ENCODE measurements at regions not wholly inside any gene's neighbourhood (a gene's known extent, or its start where the extent isn't known, plus 50 kb on each side); places are given as distances from the start of the nearest gene placed in this dataset.
"Not testable (repeated sequence)": the region's sequence is repeated elsewhere in the genome, so short reads cannot be mapped to it uniquely, and the experiment has no call there.

DNA sequence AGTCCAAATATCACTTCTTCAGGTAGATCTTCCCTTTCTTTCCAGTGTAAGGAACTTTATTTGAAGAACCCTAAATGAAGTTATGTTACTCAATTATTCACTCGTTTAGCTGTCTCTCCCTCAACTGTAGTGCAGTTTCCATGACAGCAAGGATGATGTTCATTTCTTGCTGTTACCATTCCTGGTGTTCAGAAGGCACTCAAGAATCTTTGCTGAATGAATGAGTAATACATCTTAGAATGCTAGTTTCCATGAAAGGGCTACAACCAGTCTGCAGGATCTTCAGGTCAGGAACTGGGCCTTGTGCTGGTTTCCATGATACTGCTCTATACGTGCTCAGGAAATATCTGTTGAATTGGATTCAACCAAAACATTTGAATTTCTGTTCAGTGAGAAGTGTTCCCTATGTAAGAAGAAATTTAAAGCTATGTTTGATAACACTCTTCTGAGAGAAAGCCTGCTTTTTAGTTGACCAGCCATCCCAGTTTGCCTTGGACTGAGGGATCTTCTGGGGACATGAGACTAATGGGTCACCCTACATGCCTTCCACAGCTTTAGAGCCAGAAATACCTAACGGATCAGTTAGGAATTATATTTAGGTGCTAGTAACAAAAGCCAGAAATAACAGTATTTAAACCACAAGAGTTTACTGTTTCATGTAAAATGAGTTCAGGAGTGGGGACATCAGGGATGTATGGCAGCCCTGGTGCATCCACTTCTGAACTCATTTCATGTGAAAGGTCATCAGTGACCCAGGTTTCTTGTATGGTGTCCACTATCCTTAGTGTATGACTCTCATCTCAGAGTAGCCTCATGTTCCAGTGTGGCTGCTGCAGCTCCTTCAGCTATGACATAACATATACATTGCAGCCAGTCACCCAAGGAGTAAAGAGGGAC, 500.1 kb upstream of the SGCD start:
- in situ Hi-C loops (cut with HindIII; ENCODE audit: low sequenced_read_pairs) = no loop called here

DNA sequence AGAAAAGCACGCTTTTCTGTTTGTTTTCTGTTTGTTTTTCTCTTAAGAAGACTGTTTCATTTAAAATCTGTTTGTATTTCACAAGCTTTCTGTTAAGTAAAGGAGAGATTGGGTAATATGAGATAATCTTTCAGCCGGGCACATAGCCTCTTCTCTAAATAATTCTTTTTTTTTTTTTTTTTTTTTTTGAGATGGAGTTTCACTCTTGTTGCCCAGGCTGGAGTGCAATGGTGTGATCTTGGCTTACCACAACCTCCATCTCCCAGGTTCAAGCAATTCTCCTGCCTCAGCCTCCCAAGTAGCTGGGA, 499.5 kb upstream of the SGCD start:
- in situ Hi-C loops (cut with HindIII; ENCODE audit: low sequenced_read_pairs) = not testable (repeated sequence)

- in situ Hi-C loops (cut with HindIII; ENCODE audit: low sequenced_read_pairs) = no loop called here
Observed at GRCh38 chr5:155827949-155828348, 499.0 kb upstream of the SGCD start.

- in situ Hi-C loops (cut with HindIII; ENCODE audit: low sequenced_read_pairs) = no loop called here
Observed at GRCh38 chr5:155831491-155831890, 495.5 kb upstream of the SGCD start.

DNA sequence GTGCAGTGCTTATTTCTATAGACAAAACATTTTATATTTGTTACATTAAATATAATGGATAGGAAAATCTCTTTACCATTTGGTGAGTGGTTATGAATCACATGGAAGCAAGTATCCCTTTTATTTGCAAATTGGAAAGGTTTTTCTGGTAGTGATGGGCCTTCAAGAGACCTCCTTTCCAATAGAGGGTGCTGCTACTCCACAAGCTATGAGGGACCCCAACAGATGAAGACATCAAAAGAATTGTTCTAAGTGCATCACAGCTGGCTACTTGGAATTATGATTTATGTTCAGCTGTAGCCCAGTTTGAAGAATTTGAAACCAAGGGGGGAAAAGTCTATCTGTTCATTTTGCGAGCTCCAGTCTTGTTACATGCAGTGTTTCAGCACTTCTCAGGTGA, 493.7 kb upstream of the SGCD start:
- in situ Hi-C loops (cut with HindIII; ENCODE audit: low sequenced_read_pairs) = no loop called here

- in situ Hi-C loops (cut with HindIII; ENCODE audit: low sequenced_read_pairs) = no loop called here
Observed at GRCh38 chr5:155834271-155834975, 492.5 kb upstream of the SGCD start.

GRCh38 chr5:155836089-155836803, 490.7 kb upstream of the SGCD start:
- in situ Hi-C loops (cut with HindIII; ENCODE audit: low sequenced_read_pairs) = no loop called here

DNA sequence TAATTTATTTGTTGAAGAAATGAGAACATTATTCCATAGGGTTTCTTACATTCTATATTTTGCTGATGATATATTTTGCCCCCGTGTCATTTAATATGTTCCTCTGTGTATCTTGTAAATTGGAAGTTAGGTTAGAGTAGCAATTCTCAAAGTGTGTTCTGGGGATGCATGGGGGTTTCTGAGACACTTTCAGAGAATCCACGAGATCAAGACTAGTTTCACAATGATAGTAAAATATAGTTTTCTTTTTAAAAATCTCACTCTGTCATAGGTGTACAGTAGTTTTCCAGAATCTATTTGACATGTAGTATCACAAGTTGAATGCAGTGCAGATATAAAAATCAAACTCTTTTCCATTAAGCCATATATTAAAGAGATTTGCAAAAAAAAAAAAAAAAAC, 488.6 kb upstream of the SGCD start:
- in situ Hi-C loops (cut with HindIII; ENCODE audit: low sequenced_read_pairs) = no loop called here

- in situ Hi-C loops (cut with HindIII; ENCODE audit: low sequenced_read_pairs) = no loop called here
Observed at GRCh38 chr5:155839251-155840037, 487.5 kb upstream of the SGCD start.

DNA sequence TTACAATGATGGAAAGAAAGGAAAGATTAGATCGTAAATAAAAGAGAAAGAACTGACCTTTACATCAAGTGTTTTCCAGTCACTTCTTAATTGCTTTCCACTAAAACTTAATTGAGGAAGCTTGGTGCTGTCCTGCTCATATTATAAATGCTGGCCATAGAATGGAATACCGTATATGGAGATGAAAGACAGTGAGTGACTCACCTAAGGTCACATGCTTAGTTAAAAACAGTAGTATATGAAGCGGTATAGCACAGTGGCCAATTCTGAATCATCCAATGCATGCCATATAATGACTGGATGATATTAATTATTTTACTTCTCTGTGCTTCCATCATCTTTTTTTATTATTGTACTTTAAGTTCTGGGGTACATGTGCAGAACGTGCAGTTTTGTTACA, 482.4 kb upstream of the SGCD start:
- in situ Hi-C loops (cut with HindIII; ENCODE audit: low sequenced_read_pairs) = no loop called here

- in situ Hi-C loops (cut with HindIII; ENCODE audit: low sequenced_read_pairs) = no loop called here
Observed at GRCh38 chr5:155850370-155850769, 476.6 kb upstream of the SGCD start.

DNA sequence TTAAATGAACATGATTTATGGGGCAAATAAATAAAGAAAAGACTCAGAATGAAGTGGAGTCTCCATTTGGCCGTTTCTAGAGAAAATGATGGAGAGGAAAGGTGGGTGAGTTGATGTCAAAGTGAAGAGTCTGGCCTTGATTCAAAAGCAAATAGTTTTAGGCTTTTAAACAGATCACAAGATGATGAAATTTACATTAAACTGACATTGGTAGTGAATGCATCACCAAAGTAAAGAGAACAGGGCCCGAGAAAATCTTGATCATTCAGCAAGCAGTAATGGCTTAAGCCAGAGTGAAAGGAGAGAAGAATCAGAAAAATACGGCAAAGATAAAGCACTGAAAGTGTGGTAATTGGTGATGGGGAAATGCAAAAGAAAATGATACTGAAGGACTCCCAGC, 460.0 kb upstream of the SGCD start:
- in situ Hi-C loops (cut with HindIII; ENCODE audit: low sequenced_read_pairs) = no loop called here

DNA sequence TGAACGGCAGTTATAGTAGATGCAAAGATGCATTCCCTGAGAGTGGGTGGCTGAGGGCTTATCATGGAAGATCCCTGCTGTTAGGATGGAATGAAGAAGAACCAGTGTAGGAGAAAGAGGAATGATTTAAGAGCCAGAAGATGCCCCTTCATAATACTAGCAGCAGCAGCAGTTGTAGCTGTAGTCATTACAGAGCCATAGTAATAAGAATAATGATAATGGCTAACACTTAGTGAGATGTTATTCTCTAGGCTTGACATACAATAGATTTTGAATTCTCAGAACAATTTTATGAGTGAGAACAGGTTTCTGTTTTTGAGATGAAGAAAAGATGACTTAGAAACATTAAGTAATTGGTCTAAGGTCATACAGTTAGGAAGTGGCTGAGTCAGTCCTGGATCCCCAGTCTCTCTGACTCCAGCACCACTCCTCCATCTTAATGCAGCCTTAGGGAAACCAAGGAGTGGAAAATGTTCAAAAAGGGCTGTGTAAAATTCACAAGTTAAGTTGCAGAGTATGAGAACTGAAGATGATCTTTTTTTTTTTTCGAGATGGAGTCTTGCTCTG, 459.4 kb upstream of the SGCD start:
- in situ Hi-C loops (cut with HindIII; ENCODE audit: low sequenced_read_pairs) = no loop called here

GRCh38 chr5:155870636-155871035, 456.3 kb upstream of the SGCD start:
- in situ Hi-C loops (cut with HindIII; ENCODE audit: low sequenced_read_pairs) = no loop called here

- in situ Hi-C loops (cut with HindIII; ENCODE audit: low sequenced_read_pairs) = no loop called here
Observed at GRCh38 chr5:155871623-155872022, 455.3 kb upstream of the SGCD start.

DNA sequence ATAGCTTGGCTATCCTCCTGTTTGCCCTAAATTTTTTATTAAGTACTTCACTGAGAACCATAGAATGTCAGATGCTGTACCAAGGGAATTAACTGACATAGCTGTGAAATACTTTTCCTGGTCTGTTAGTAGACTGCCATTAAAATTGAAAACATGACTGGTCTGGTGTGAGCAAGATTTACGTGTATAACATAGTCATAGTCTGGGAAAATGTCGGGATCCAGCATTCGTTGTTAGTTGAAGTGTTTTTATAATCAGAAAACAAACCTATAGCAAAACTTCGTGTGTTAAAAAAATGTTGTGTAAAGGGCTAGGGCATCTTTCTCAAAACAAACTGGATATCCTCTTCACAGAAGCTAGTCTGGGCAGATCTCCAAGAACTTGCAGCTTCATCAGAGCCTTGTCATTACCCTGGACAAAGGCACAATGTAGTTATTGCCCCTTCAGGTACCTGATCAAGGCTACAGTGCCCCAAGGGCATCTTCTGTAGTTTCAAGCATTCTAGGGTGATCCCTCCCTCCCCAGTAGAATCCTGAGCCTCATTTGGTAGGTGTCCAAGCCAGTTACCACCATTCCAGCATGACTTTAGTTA, 454.2 kb upstream of the SGCD start:
- in situ Hi-C loops (cut with HindIII; ENCODE audit: low sequenced_read_pairs) = no loop called here

GRCh38 chr5:155878991-155879575, 447.9 kb upstream of the SGCD start:
- in situ Hi-C loops (cut with HindIII; ENCODE audit: low sequenced_read_pairs) = no loop called here

DNA sequence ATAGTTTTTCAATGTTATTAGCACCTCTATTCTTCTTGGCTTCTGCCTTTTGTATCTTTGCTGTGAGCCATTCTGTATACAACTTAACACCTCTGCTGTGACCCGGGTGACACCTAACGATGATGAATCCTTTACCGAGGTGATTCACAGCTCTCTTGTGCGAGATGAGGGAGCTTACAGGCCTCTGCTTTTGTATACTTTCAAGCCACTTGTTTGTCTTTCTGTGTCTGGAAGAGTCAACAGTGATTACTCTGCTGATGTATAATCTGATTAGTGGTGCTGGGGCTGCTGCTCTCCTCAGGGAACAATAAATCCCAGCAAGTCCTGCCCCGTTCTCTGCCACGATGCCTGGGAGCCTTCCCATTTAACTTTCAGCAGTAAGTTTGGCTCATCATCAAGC, 442.9 kb upstream of the SGCD start:
- in situ Hi-C loops (cut with HindIII; ENCODE audit: low sequenced_read_pairs) = no loop called here

DNA sequence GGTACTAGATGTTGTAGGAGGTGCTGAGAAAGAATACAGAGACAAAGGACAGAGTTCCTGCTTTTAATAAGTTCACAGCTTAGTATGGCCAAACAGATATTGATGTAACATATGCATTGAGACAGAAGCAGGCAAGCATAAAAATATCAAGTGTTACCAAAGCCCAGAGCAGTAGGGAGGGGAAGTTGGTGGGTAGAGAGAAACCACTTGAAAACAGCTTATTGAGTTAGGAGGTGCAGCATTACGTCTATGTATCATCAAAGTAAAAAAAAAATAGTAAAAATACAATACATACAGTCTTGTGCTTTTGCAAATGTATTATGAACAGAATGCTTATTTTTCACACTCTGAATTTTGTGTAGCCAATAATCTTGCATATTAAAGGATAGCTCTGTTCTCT, 441.8 kb upstream of the SGCD start:
- in situ Hi-C loops (cut with HindIII; ENCODE audit: low sequenced_read_pairs) = no loop called here

Data from endothelial cell of hepatic sinusoid (primary cell).